Breast epithelium (tissue), 4 donors: ENCODE measurements at regions not wholly inside any gene's neighbourhood (a gene's known extent, or its start where the extent isn't known, plus 50 kb on each side); places are given as distances from the start of the nearest gene placed in this dataset.

Source experiments
- DNase-seq, 2 donors: peaks; one replicate each; pipeline ENCODE4 v3.0.0-alpha.2; 2019; ENCODE audit warnings: low spot score in 2 of 2
- H3K27ac ChIP-seq, 2 donors: fragments of 200-600 bp; sonication (generic) in 1 of 2; one replicate each; pipeline ENCODE4 v1.5.1; 2016 to 2019; ENCODE audit warnings: mild to moderate bottlenecking in 1 of 2
- H3K27me3 ChIP-seq, 2 donors: fragments of 200-600 bp; sonication (generic) in 1 of 2; one replicate each; pipeline versions ENCODE4 v1.5.1 to v1.6.0; 2017 to 2019; ENCODE audit warnings: control low read depth in 1 of 2, mild to moderate bottlenecking in 1 of 2
- H3K36me3 ChIP-seq: fragments of 200-600 bp; one replicate; pipeline ENCODE4 v1.5.1; 2019
- H3K4me1 ChIP-seq, 2 donors: fragments of 200-600 bp; sonication (generic); one replicate each; pipeline ENCODE4 v1.5.1; 2016 to 2019; ENCODE audit warnings: control low read depth in 1 of 2
- H3K4me3 ChIP-seq, 3 donors: fragments of 200-600 bp; sonication (generic); 1 replicate in 2 of 3; 2 replicates in 1 of 3; pipeline ENCODE4 v1.5.1; 2016 to 2019; ENCODE audit warnings: mild to moderate bottlenecking in 3 of 3, moderate library complexity in 2 of 3
- H3K9me3 ChIP-seq, 2 donors: fragments of 200-600 bp; sonication (generic) in 1 of 2; one replicate each; pipeline ENCODE4 v1.5.1; 2016 to 2019; ENCODE audit warnings: control low read depth in 1 of 2
- CTCF ChIP-seq, 3 donors: fragments of 450-650 bp; IDR thresholded peaks; one replicate each; pipeline ENCODE4 v1.5.1; 2016 to 2017; ENCODE audit warnings: antibody characterized with exemption in 3 of 3, mild to moderate bottlenecking in 3 of 3, moderate library complexity in 3 of 3
- POLR2A ChIP-seq: fragments of 450-650 bp; IDR thresholded peaks from one replicate; pipeline ENCODE4 v1.6.1; 2016; ENCODE audit warnings: antibody characterized with exemption, mild to moderate bottlenecking, moderate library complexity
- POLR2AphosphoS5 ChIP-seq, 3 donors: sonication (generic); formaldehyde crosslinking; IDR thresholded peaks; one replicate each; pipeline ENCODE4 v1.6.1; 2017; ENCODE audit warnings: antibody characterized with exemption in 3 of 3
- intact Hi-C: fragments of 100-400 bp; cut with DNase I; formaldehyde crosslinking; loops from one replicate; pipeline ENCODE4 v1.15.1; 2023; ENCODE audit warnings: low total_unique reads

- H3K4me3 ChIP-seq = no peak overlapping the region
- no peaks in the 10 kb centered on the region for H3K4me1 ChIP-seq
- peaks cover 0 to 3% of the 10 kb centered on the region in 2 donors for H3K9me3 ChIP-seq
- TF ChIP-seq CTCF (IDR thresholded peaks at IDR 0.05) = no peak
- TF ChIP-seq POLR2A = no peak
- no peak for TF ChIP-seq POLR2AphosphoS5 (IDR thresholded peaks at IDR 0.05)
- no peaks in the 10 kb centered on the region for H3K27me3 ChIP-seq
- no peaks in the 10 kb centered on the region for H3K36me3 ChIP-seq
- intact Hi-C loops = no loop called here
- H3K27ac ChIP-seq = no peak overlapping the region
- no peak for DNase-seq
These were observed 327.3 kb downstream of the HTR7 start for GRCh38 chr10:90530521-90530920.

GRCh38 chr10:90557385-90557784 is 300.5 kb downstream of the HTR7 start:
- H3K4me1 ChIP-seq = no peaks in the 10 kb centered on the region
- no peak overlapping the region for H3K4me3 ChIP-seq
- TF ChIP-seq CTCF (IDR thresholded peaks at IDR 0.05) = no peak
- no peak for TF ChIP-seq POLR2A
- TF ChIP-seq POLR2AphosphoS5 (IDR thresholded peaks at IDR 0.05) = no peak
- no peak overlapping the region for H3K27ac ChIP-seq
- peaks cover 0 to 7% of the 10 kb centered on the region in 2 donors for H3K9me3 ChIP-seq
- H3K27me3 ChIP-seq = no peaks in the 10 kb centered on the region
- DNase-seq = no peak
- H3K36me3 ChIP-seq = no peaks in the 10 kb centered on the region
- intact Hi-C loops = no loop called here

- H3K9me3 ChIP-seq = peaks cover 0 to 7% of the 10 kb centered on the region in 2 donors
- H3K27ac ChIP-seq = no peak overlapping the region
- TF ChIP-seq CTCF (IDR thresholded peaks at IDR 0.05) = no peak
- TF ChIP-seq POLR2AphosphoS5 (IDR thresholded peaks at IDR 0.05) = no peak
- TF ChIP-seq POLR2A = no peak
- H3K27me3 ChIP-seq = no peaks in the 10 kb centered on the region
- intact Hi-C loops = no loop called here
- no peaks in the 10 kb centered on the region for H3K4me1 ChIP-seq
- H3K4me3 ChIP-seq = no peak overlapping the region
- no peaks in the 10 kb centered on the region for H3K36me3 ChIP-seq
- no peak for DNase-seq
These were observed 297.5 kb downstream of the HTR7 start for GRCh38 chr10:90560331-90560730.

GRCh38 chr10:90561666-90562065 is 296.2 kb downstream of the HTR7 start:
- H3K27me3 ChIP-seq = no peaks in the 10 kb centered on the region
- no peak overlapping the region for H3K27ac ChIP-seq
- H3K4me3 ChIP-seq = no peak overlapping the region
- no peak for DNase-seq
- no peaks in the 10 kb centered on the region for H3K36me3 ChIP-seq
- H3K9me3 ChIP-seq = peaks cover 0 to 7% of the 10 kb centered on the region in 2 donors
- TF ChIP-seq POLR2A = no peak
- TF ChIP-seq POLR2AphosphoS5 (IDR thresholded peaks at IDR 0.05) = no peak
- no peak for TF ChIP-seq CTCF (IDR thresholded peaks at IDR 0.05)
- intact Hi-C loops = no loop called here
- H3K4me1 ChIP-seq = no peaks in the 10 kb centered on the region

GRCh38 chr10:90571481-90572258 is 286.2 kb downstream of the HTR7 start:
- no peaks in the 10 kb centered on the region for H3K9me3 ChIP-seq
- no peaks in the 10 kb centered on the region for H3K4me1 ChIP-seq
- H3K4me3 ChIP-seq = no peak overlapping the region
- intact Hi-C loops = no loop called here
- no peak overlapping the region for H3K27ac ChIP-seq
- H3K36me3 ChIP-seq = no peaks in the 10 kb centered on the region
- TF ChIP-seq POLR2A (no peak), CTCF (IDR thresholded peaks at IDR 0.05) (no peak), POLR2AphosphoS5 (IDR thresholded peaks at IDR 0.05) (no peak)
- H3K27me3 ChIP-seq = no peaks in the 10 kb centered on the region
- no peak for DNase-seq
